GM12878 (cell line): ENCODE measurements at regions not wholly inside any gene's neighbourhood (a gene's known extent, or its start where the extent isn't known, plus 50 kb on each side); places are given as distances from the start of the nearest gene placed in this dataset.

ENCODE experiments used
- ATAC-seq: fragments of 200-7000 bp; cut with Tn5 transposase; 3 replicates; pipeline ENCODE4 v1.9.1; 2020; ENCODE audit warnings: mild to moderate bottlenecking, moderate library complexity
- BruUV-seq: library from RNA; stranded (reverse); fragments of 400-500 nt; replicated peaks from 2 replicates; lab custom pipeline; 2021; lab: Mats Ljungman, UMichigan
- CTCF ChIA-PET: fragments of 300-600 bp; sonication (Branson Sonifier 250); formaldehyde crosslinking; extraction: SDS; loops from one replicate; lab custom pipeline; 2021; ENCODE audit warnings: inconsistent platforms; lab: Yijun Ruan, JAX
- POLR2A ChIA-PET: fragments of 350-600 bp; formaldehyde crosslinking; extraction: SDS; loops from one replicate; lab custom pipeline; 2021; ENCODE audit warnings: inconsistent platforms; lab: Charles Lee
- RAD21 ChIA-PET: fragments of 300-600 bp; sonication (Branson Sonifier 250); formaldehyde crosslinking; loops from one replicate; lab custom pipeline; 2023; ENCODE audit warnings: antibody characterized with exemption; ENCODE audit not compliant: unreplicated experiment; lab: Charles Lee
- SMC1A ChIA-PET: fragments of 300-600 bp; sonication (Branson Sonifier 250); formaldehyde crosslinking; loops from one replicate; lab custom pipeline; 2023; ENCODE audit not compliant: unreplicated experiment, uncharacterized antibody; lab: Charles Lee
- DNase-seq: peaks from one replicate; pipeline ENCODE4 v3.0.0-alpha.2; 2011; ENCODE audit warnings: low read depth, low spot score
- FAIRE-seq: peaks from 3 replicates; lab custom pipeline; 2011; peaks lifted over from hg19 to GRCh38; lab: Jason Lieb, UNC
- H2AFZ ChIP-seq: 2 replicates; pipeline ENCODE4 v1.6.0; 2011; ENCODE audit warnings: low read depth, low read length, control low read depth; ENCODE audit not compliant: control insufficient read depth
- H3K27ac ChIP-seq: 2 replicates; pipeline ENCODE4 v1.5.1; 2011; ENCODE audit warnings: control low read depth; ENCODE audit not compliant: control insufficient read depth, insufficient read depth
- H3K27me3 ChIP-seq, 2 experiments: replicated peaks in 1 of 2; 2 replicates each; pipeline versions ENCODE4 v1.6.0 to v1.6.1; 2011; ENCODE audit warnings: low read length in 1 of 2; ENCODE audit not compliant: control insufficient read depth in 2 of 2, insufficient read depth in 2 of 2
- H3K36me3 ChIP-seq, 2 experiments: 2 replicates each; pipeline ENCODE4 v1.5.1; 2011; ENCODE audit warnings: low read length in 1 of 2; ENCODE audit not compliant: control insufficient read depth in 2 of 2, insufficient read depth in 2 of 2
- H3K4me1 ChIP-seq: 2 replicates; pipeline ENCODE4 v1.6.1; 2011; ENCODE audit warnings: mild to moderate bottlenecking, low read length, moderate library complexity, mixed read lengths; ENCODE audit not compliant: control insufficient read depth, insufficient read depth
- H3K4me2 ChIP-seq: 2 replicates; pipeline ENCODE4 v1.6.0; 2011; ENCODE audit warnings: control low read depth; ENCODE audit not compliant: control insufficient read depth, insufficient read depth
- H3K4me3 ChIP-seq: fragments of 200-600 bp; sonication (generic); 2 replicates; pipeline ENCODE4 v1.5.1; 2016
- H3K79me2 ChIP-seq: 2 replicates; pipeline ENCODE4 v1.6.0; 2011; ENCODE audit warnings: low read length; ENCODE audit not compliant: control insufficient read depth, insufficient read depth
- H3K9ac ChIP-seq: 2 replicates; pipeline ENCODE4 v1.8.0; 2011; ENCODE audit warnings: low read length, control low read depth, mixed read lengths; ENCODE audit not compliant: control insufficient read depth, insufficient read depth
- H3K9me3 ChIP-seq: replicated peaks from 3 replicates; pipeline ENCODE4 v1.5.1; 2011; ENCODE audit warnings: mild to moderate bottlenecking, low read length; ENCODE audit not compliant: control insufficient read depth, insufficient read depth
- H4K20me1 ChIP-seq: 2 replicates; pipeline ENCODE4 v1.6.0; 2011; ENCODE audit not compliant: control insufficient read depth, insufficient read depth
- ATF2 ChIP-seq: IDR thresholded peaks from 2 replicates; pipeline ENCODE4 v1.6.1; 2012; ENCODE audit warnings: low read length, inconsistent platforms
- CEBPZ ChIP-seq: fragments of 150-350 bp; IDR thresholded peaks from 2 replicates; pipeline ENCODE4 v1.6.1; 2016; ENCODE audit warnings: low read depth, low read length
- MEF2A ChIP-seq: IDR thresholded peaks from 2 replicates; pipeline ENCODE4 v1.6.1; 2011; ENCODE audit warnings: low read depth, mild to moderate bottlenecking, low read length, moderate library complexity; ENCODE audit not compliant: insufficient read depth
- MTA3 ChIP-seq: IDR thresholded peaks from 2 replicates; pipeline ENCODE4 v1.6.1; 2012; ENCODE audit warnings: low read length, inconsistent platforms, borderline replicate concordance
- NKRF ChIP-seq: fragments of 450-650 bp; conservative IDR thresholded peaks from 2 replicates; pipeline ENCODE4 v1.6.1; 2017; ENCODE audit warnings: mild to moderate bottlenecking, moderate library complexity
- RB1 ChIP-seq: fragments of 450-650 bp; formaldehyde crosslinking; IDR thresholded peaks from 2 replicates; pipeline ENCODE4 v1.6.1; 2017; ENCODE audit warnings: mild to moderate bottlenecking, borderline replicate concordance
- RCOR1 ChIP-seq: conservative IDR thresholded peaks from 2 replicates; pipeline ENCODE4 v1.6.1; 2012; ENCODE audit warnings: low read depth, low read length, improper control_type of control experiment
- STAT1 ChIP-seq: fragments of 450-650 bp; conservative IDR thresholded peaks from 2 replicates; pipeline ENCODE4 v1.6.1; 2014; ENCODE audit warnings: antibody characterized with exemption, mild to moderate bottlenecking
- ZNF384 ChIP-seq: IDR thresholded peaks from 2 replicates; pipeline ENCODE4 v1.6.1; 2012; ENCODE audit warnings: low read depth, mild to moderate bottlenecking, low read length, improper control_type of control experiment, borderline replicate concordance
- ZNF592 ChIP-seq: fragments of 450-650 bp; IDR thresholded peaks from 2 replicates; pipeline ENCODE4 v1.6.1; 2017; ENCODE audit warnings: mild to moderate bottlenecking, moderate library complexity
- WGBS: methylation state at CpG from one replicate; pipeline ENCODE4 v1.1.6; 2016; ENCODE audit warnings: low lambda C conversion rate; ENCODE audit not compliant: insufficient replicate concordance, insufficient coverage; ENCODE audit errors: missing lambda C conversion rate; 5-methylcytosine and 5-hydroxymethylcytosine counted together
- in situ Hi-C: fragments of 300-500 bp; cut with MboI; formaldehyde crosslinking; loops from 9 replicates; pipeline ENCODE4 v1.14.3; 2018; ENCODE audit warnings: mixed read lengths
- intact Hi-C: fragments of 100-400 bp; cut with micrococcal nuclease; formaldehyde crosslinking; loops from one replicate; pipeline ENCODE4 v1.14.2; 2022; ENCODE audit not compliant: unreplicated experiment

- TF ChIP-seq ZNF592 = no peak
Observed at GRCh38 chr6:40082278-40083043, 148.2 kb upstream of the MOCS1 start (continued).

GRCh38 chr6:40077736-40078135 lies 143.5 kb upstream of the MOCS1 start:
- no TSS peak for BruUV-seq
- CTCF ChIA-PET = interaction anchor here (1.1 kb wide), 1 partner anchor 14 kb away, joined by 4 read pairs; no protein-coding TSS in a partner anchor
- no peaks in the 10 kb centered on the region for H3K79me2 ChIP-seq
- no peak for TF ChIP-seq MEF2A
- no peak for TF ChIP-seq MTA3
- no peak for TF ChIP-seq ZNF384
- no peak for TF ChIP-seq STAT1
- no peak for TF ChIP-seq CEBPZ
- no peak for TF ChIP-seq NKRF
- TF ChIP-seq RCOR1 = no peak
- no peak for TF ChIP-seq RB1
- TF ChIP-seq ATF2 = no peak

More at GRCh38 chr6:40077736-40078135, 143.5 kb upstream of the MOCS1 start:
- Histone ChIP-seq H3K9me3 (no peaks in the 10 kb centered on the region), H3K27ac (no peak overlapping the region), H3K4me1 (no peaks in the 10 kb centered on the region), H3K4me3 (no peak overlapping the region), H3K4me2 (no peak overlapping the region), H3K27me3 (no peaks in the 10 kb centered on the region), H3K36me3 (no peaks in the 10 kb centered on the region), H3K9ac (no peak overlapping the region), H4K20me1 (no peaks in the 10 kb centered on the region), H2AFZ (no peak overlapping the region)
- ChIA-PET RAD21 (no interaction called here), POLR2A (no interaction called here), SMC1A (interaction anchor here (0.9 to 2.7 kb wide), 2 partner anchors 46 to 153 kb away, joined by 3 to 5 read pairs; no protein-coding TSS in a partner anchor)
- in situ Hi-C loops (no loop called here), intact Hi-C loops (no loop called here)
- WGBS = 0% methylated on average over 2 of the region's 2 CpGs
- DNase-seq (no peak), FAIRE-seq (no peak), ATAC-seq (no peak)
